IMR-90 (cell line): ENCODE measurements at regions not wholly inside any gene's neighbourhood (a gene's known extent, or its start where the extent isn't known, plus 50 kb on each side); places are given as distances from the start of the nearest gene placed in this dataset.

Experiments
- ATAC-seq: fragments of 200-7000 bp; cut with Tn5 transposase; 2 replicates; pipeline ENCODE4 v1.9.1; 2020; ENCODE audit warnings: low read depth, mild to moderate bottlenecking, moderate library complexity
- BruUV-seq: library from RNA; stranded (reverse); fragments of 400-500 nt; replicated peaks from 2 replicates; lab custom pipeline; 2021; lab: Mats Ljungman, UMichigan
- CTCF ChIA-PET: fragments of 300-600 bp; formaldehyde crosslinking; extraction: SDS; loops from one replicate; lab custom pipeline; 2021; ENCODE audit warnings: antibody characterized with exemption; lab: Yijun Ruan, JAX
- POLR2A ChIA-PET: fragments of 300-600 bp; sonication (Branson Sonifier 250); formaldehyde crosslinking; loops from one replicate; lab custom pipeline; 2022; ENCODE audit warnings: antibody characterized with exemption; ENCODE audit not compliant: unreplicated experiment; lab: Charles Lee
- DNase-seq: peaks from one replicate; pipeline ENCODE4 v3.0.0; 2013
- H2AFZ ChIP-seq: replicated peaks from 2 replicates; pipeline ENCODE3; 2013; ENCODE audit warnings: low read length, mild to moderate bottlenecking; ENCODE audit not compliant: poor library complexity
- H2AK5ac ChIP-seq: 2 replicates; pipeline ENCODE4 v1.6.1; 2013; ENCODE audit warnings: low read depth, low read length, inconsistent platforms
- H2AK9ac ChIP-seq: replicated peaks from 2 replicates; pipeline ENCODE3; 2013; ENCODE audit warnings: mild to moderate bottlenecking, low read depth, low read length, moderate library complexity; ENCODE audit not compliant: poor library complexity
- H2BK120ac ChIP-seq: 2 replicates; pipeline ENCODE4 v1.6.1; 2013; ENCODE audit warnings: low read depth, low read length, inconsistent platforms
- H2BK15ac ChIP-seq: 3 replicates; pipeline ENCODE4 v1.6.1; 2013; ENCODE audit warnings: low read depth, low read length, inconsistent platforms
- H2BK20ac ChIP-seq: 2 replicates; pipeline ENCODE4 v1.6.1; 2013; ENCODE audit warnings: low read depth, mild to moderate bottlenecking, inconsistent platforms, low read length, moderate library complexity
- H2BK5ac ChIP-seq: 2 replicates; pipeline ENCODE4 v1.6.1; 2013; ENCODE audit warnings: mild to moderate bottlenecking, low read depth, low read length, inconsistent platforms; ENCODE audit not compliant: poor library complexity, severe bottlenecking
- H3K14ac ChIP-seq: replicated peaks from 2 replicates; pipeline ENCODE4 v1.6.1; 2013; ENCODE audit warnings: low read depth, low read length, inconsistent platforms
- H3K18ac ChIP-seq: 2 replicates; pipeline ENCODE4 v1.6.1; 2013; ENCODE audit warnings: low read depth, low read length, control low read depth
- H3K23ac ChIP-seq: 2 replicates; pipeline ENCODE4 v1.6.1; 2013; ENCODE audit warnings: low read depth, low read length, inconsistent platforms
- H3K27ac ChIP-seq: 2 replicates; pipeline ENCODE4 v1.5.1; 2013; ENCODE audit warnings: mild to moderate bottlenecking, control low read depth, low read length; ENCODE audit not compliant: insufficient read depth
- H3K27me3 ChIP-seq: 2 replicates; pipeline ENCODE4 v1.6.1; 2013; ENCODE audit warnings: low read length; ENCODE audit not compliant: control insufficient read depth, insufficient read depth
- H3K36me3 ChIP-seq: 2 replicates; pipeline ENCODE4 v1.6.1; 2013; ENCODE audit warnings: low read length, mixed read lengths; ENCODE audit not compliant: control insufficient read depth, insufficient read depth
- H3K4ac ChIP-seq: 2 replicates; pipeline ENCODE4 v1.6.1; 2013; ENCODE audit warnings: low read depth, low read length, inconsistent platforms
- H3K4me1 ChIP-seq: 2 replicates; pipeline ENCODE4 v1.6.1; 2013; ENCODE audit warnings: low read length, mixed read lengths; ENCODE audit not compliant: control insufficient read depth, insufficient read depth
- H3K4me2 ChIP-seq: 2 replicates; pipeline ENCODE4 v1.6.1; 2013; ENCODE audit warnings: low read depth, mild to moderate bottlenecking, control low read depth, low read length, moderate library complexity
- H3K4me3 ChIP-seq: 2 replicates; pipeline ENCODE4 v1.5.1; 2013; ENCODE audit warnings: low read depth, mild to moderate bottlenecking, control low read depth, low read length, moderate library complexity; ENCODE audit not compliant: insufficient read depth
- H3K56ac ChIP-seq: 2 replicates; pipeline ENCODE4 v1.6.1; 2013; ENCODE audit warnings: low read length, inconsistent platforms; ENCODE audit not compliant: insufficient read depth; ENCODE audit errors: extremely low read depth
- H3K79me1 ChIP-seq, 2 experiments: 2 replicates each; pipeline ENCODE4 v1.6.1; 2013; ENCODE audit warnings: low read length in 2 of 2, inconsistent platforms in 1 of 2, low read depth in 1 of 2
- H3K9ac ChIP-seq: 2 replicates; pipeline ENCODE4 v1.6.1; 2013; ENCODE audit warnings: low read depth, low read length, control low read depth
- H3K9me1 ChIP-seq: 2 replicates; pipeline ENCODE4 v1.6.1; 2013; ENCODE audit warnings: low read length, inconsistent platforms; ENCODE audit not compliant: insufficient read depth
- H3K9me3 ChIP-seq: 2 replicates; pipeline ENCODE4 v1.6.1; 2013; ENCODE audit warnings: low read length; ENCODE audit not compliant: control insufficient read depth, insufficient read depth
- H4K20me1 ChIP-seq: 2 replicates; pipeline ENCODE4 v1.6.1; 2013; ENCODE audit warnings: low read length, inconsistent platforms; ENCODE audit not compliant: insufficient read depth
- H4K5ac ChIP-seq: 2 replicates; pipeline ENCODE4 v1.6.1; 2013; ENCODE audit warnings: mild to moderate bottlenecking, low read depth, low read length, control low read depth
- H4K8ac ChIP-seq, 2 experiments: 2 replicates each; pipeline ENCODE4 v1.6.1; 2013; ENCODE audit warnings: low read depth in 2 of 2, low read length in 2 of 2, control low read depth in 1 of 2, inconsistent platforms in 1 of 2
- H4K91ac ChIP-seq: 2 replicates; pipeline ENCODE4 v1.6.1; 2013; ENCODE audit warnings: low read depth, low read length, inconsistent platforms; ENCODE audit not compliant: insufficient read depth
- MAFK ChIP-seq: IDR thresholded peaks from 2 replicates; pipeline ENCODE4 v1.6.1; 2012; ENCODE audit warnings: low read depth, low read length, improper control_type of control experiment
- POLR2A ChIP-seq: IDR thresholded peaks from 2 replicates; pipeline ENCODE4 v1.6.1; 2012; ENCODE audit warnings: mild to moderate bottlenecking, low read depth, low read length
- RAD21 ChIP-seq: IDR thresholded peaks from 2 replicates; pipeline ENCODE4 v1.6.1; 2012; ENCODE audit warnings: low read length, improper control_type of control experiment
- RCOR1 ChIP-seq: IDR thresholded peaks from 2 replicates; pipeline ENCODE4 v1.6.1; 2012; ENCODE audit warnings: mild to moderate bottlenecking, low read length, improper control_type of control experiment; ENCODE audit not compliant: insufficient replicate concordance
- WGBS, 2 experiments: methylation state at CpG; one replicate each; pipeline versions ENCODE4 v1.1.5 to v1.1.7; 2013; ENCODE audit warnings: missing lambda C conversion rate in 2 of 2; ENCODE audit not compliant: insufficient read length in 1 of 2; ENCODE audit errors: extremely low coverage in 2 of 2; 5-methylcytosine and 5-hydroxymethylcytosine counted together
- dilution Hi-C: fragments of 300-500 bp; cut with HindIII; formaldehyde crosslinking; loops from one replicate; pipeline ENCODE4 v1.14.3; 2018; ENCODE audit warnings: low sequenced_read_pairs; ENCODE audit not compliant: unreplicated experiment
- in situ Hi-C: fragments of 300-500 bp; cut with MboI; formaldehyde crosslinking; loops from 3 replicates; pipeline ENCODE4 v1.14.3; 2019; ENCODE audit warnings: low sequenced_read_pairs, inconsistent platforms, mixed read lengths
- intact Hi-C: fragments of 100-400 bp; cut with micrococcal nuclease; formaldehyde crosslinking; loops from 2 replicates; pipeline ENCODE4 v1.10.0; 2022

GRCh38 chr3:162012633-162013032 lies 516.0 kb downstream of the OTOL1 start:
- POLR2A ChIA-PET: no interaction called here
- WGBS, 2 experiments: no CpG with 5 or more reads among the region's 3 CpGs
- H3K4me1 ChIP-seq: no peaks in the 10 kb centered on the region
- H3K27me3 ChIP-seq: no peaks in the 10 kb centered on the region
- H4K91ac ChIP-seq: no peak overlapping the region
- no peak overlapping the region for H3K23ac ChIP-seq
- TF ChIP-seq RAD21: no peak
- no peak for TF ChIP-seq MAFK
- no peak for TF ChIP-seq RCOR1
- no peak for TF ChIP-seq POLR2A
- no peak overlapping the region for H3K56ac ChIP-seq
- no peak overlapping the region for H3K4me3 ChIP-seq
- no TSS peak for BruUV-seq
- H3K18ac ChIP-seq: no peak overlapping the region
- H4K5ac ChIP-seq: no peak overlapping the region
- no peaks in the 10 kb centered on the region for H3K36me3 ChIP-seq
- no peaks in the 10 kb centered on the region for H3K9me3 ChIP-seq
- intact Hi-C loops: no loop called here
- no peak overlapping the region for H3K4me2 ChIP-seq
- H3K14ac ChIP-seq: no peak overlapping the region
- H3K9me1 ChIP-seq: no peaks in the 10 kb centered on the region
- H2AK9ac ChIP-seq: no peak overlapping the region
- no peak overlapping the region for H2BK15ac ChIP-seq
- no peak overlapping the region for H2AFZ ChIP-seq
- CTCF ChIA-PET: no interaction called here
- in situ Hi-C loops: no loop called here
- H3K4ac ChIP-seq: no peak overlapping the region
- ATAC-seq (no peak), DNase-seq (no peak)
- no peak overlapping the region for H2AK5ac ChIP-seq
- no peak overlapping the region for H3K27ac ChIP-seq
- H4K8ac ChIP-seq: no peak overlapping the region
- H3K79me1 ChIP-seq: no peaks in the 10 kb centered on the region
- no peak overlapping the region for H2BK120ac ChIP-seq
- H4K20me1 ChIP-seq: no peaks in the 10 kb centered on the region
- dilution Hi-C loops: no loop called here
- no peak overlapping the region for H2BK5ac ChIP-seq
- no peak overlapping the region for H3K9ac ChIP-seq
- no peak overlapping the region for H2BK20ac ChIP-seq
